ENCODE measurements at regions not wholly inside any gene's neighbourhood (a gene's known extent, or its start where the extent isn't known, plus 50 kb on each side); places are given as distances from the start of the nearest gene placed in this dataset.

DNA sequence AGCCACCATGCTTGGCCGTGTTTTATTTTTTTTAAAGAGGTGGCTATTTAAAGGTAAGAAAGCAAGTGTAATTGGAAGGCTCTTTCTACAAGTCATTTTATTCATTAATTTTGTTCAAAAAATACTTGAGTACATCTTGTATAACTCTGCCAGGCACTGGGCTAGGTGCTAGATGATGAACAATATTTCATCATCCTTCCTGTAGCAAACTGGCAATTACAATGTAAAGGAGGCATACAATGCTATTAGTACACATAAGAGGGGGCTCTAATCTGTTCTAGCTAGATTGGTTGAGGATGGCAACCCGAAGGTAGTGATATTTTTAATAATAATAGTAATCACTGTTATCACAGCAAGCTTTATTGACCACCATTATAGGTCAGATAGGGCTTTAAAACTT is 215.5 kb upstream of the KLF14 start:
- no peak for DNase-seq (ENCODE audit: low read depth)
- H3K4me3 ChIP-seq (ENCODE audit: control insufficient read depth, low read depth, low read length), result no peak overlapping the region
- TF ChIP-seq, protein P1, sequence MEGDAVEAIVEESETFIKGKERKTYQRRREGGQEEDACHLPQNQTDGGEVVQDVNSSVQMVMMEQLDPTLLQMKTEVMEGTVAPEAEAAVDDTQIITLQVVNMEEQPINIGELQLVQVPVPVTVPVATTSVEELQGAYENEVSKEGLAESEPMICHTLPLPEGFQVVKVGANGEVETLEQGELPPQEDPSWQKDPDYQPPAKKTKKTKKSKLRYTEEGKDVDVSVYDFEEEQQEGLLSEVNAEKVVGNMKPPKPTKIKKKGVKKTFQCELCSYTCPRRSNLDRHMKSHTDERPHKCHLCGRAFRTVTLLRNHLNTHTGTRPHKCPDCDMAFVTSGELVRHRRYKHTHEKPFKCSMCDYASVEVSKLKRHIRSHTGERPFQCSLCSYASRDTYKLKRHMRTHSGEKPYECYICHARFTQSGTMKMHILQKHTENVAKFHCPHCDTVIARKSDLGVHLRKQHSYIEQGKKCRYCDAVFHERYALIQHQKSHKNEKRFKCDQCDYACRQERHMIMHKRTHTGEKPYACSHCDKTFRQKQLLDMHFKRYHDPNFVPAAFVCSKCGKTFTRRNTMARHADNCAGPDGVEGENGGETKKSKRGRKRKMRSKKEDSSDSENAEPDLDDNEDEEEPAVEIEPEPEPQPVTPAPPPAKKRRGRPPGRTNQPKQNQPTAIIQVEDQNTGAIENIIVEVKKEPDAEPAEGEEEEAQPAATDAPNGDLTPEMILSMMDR (conservative IDR thresholded peaks at IDR 0.05; ENCODE audit: control insufficient read depth, insufficient read depth, low read depth, low read length), result no peak

DNA sequence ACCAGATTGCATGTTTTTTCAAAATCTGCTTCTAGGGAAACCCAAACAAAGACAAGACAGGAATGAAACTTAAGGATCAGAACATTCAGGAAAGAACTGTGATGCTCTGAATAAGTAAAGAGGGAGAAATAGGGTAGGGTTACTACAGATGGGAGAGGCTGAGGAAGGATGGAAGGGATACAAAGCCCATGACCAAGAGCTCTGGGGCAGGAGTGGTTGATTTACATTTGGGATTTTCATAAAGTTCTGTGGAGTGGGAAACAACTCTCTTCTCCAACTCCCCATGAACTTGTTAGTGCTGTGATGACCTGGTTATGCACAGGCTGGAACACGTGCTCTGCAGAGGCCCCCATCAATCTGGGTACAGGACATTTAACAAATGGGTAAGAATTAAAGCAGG is 216.0 kb upstream of the KLF14 start:
- no peak overlapping the region for H3K4me3 ChIP-seq (ENCODE audit: control insufficient read depth, low read depth, low read length)
- no peak for DNase-seq (ENCODE audit: low read depth)

DNA sequence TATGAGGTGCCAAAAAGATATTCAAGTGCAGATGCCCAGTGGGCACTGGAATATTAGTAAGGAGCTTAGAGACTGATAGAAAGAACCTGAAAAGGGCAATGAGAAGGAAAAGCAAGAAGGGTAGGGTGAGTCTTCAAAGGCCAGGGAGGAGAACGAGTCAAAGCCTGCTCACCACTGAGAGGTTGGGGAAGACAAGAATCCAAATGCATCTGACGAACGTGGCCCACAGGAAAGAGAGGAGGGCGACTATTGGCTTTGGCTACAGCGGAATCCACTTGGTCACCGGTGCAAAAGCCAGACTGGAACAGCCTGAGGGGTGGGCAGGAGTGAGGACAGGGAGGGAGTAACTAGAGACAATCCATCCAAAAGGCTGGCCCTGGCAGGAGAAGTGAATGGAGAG is 216.7 kb upstream of the KLF14 start:
- DNase-seq (ENCODE audit: low read depth), result no peak
- TF ChIP-seq, protein P1 (conservative IDR thresholded peaks at IDR 0.05; ENCODE audit: control insufficient read depth, insufficient read depth, low read depth, low read length), result no peak
- H3K4me3 ChIP-seq (ENCODE audit: control insufficient read depth, low read depth, low read length), result no peak overlapping the region

More for the DNA sequence above, 216.0 kb upstream of the KLF14 start:
- TF ChIP-seq, protein P1 (conservative IDR thresholded peaks at IDR 0.05; ENCODE audit: control insufficient read depth, insufficient read depth, low read depth, low read length), result no peak

- TF ChIP-seq, protein P1 (conservative IDR thresholded peaks at IDR 0.05; ENCODE audit: control insufficient read depth, insufficient read depth, low read depth, low read length), result no peak
- DNase-seq (ENCODE audit: low read depth), result no peak
- H3K4me3 ChIP-seq (ENCODE audit: control insufficient read depth, low read depth, low read length), result no peak overlapping the region
These were observed 217.4 kb upstream of the KLF14 start for GRCh38 chr7:130951303-130951975.

- no peak overlapping the region for H3K4me3 ChIP-seq (ENCODE audit: control insufficient read depth, low read depth, low read length)
- TF ChIP-seq, protein P1 (conservative IDR thresholded peaks at IDR 0.05; ENCODE audit: control insufficient read depth, insufficient read depth, low read depth, low read length), result no peak
- DNase-seq (ENCODE audit: low read depth), result no peak
These were observed 218.2 kb upstream of the KLF14 start for GRCh38 chr7:130951976-130952876.

GRCh38 chr7:130953196-130953595 is 219.2 kb upstream of the KLF14 start:
- DNase-seq (ENCODE audit: low read depth), result no peak
- TF ChIP-seq, protein P1 (conservative IDR thresholded peaks at IDR 0.05; ENCODE audit: control insufficient read depth, insufficient read depth, low read depth, low read length), result no peak
- H3K4me3 ChIP-seq (ENCODE audit: control insufficient read depth, low read depth, low read length), result no peak overlapping the region

Measured in fibroblast of mammary gland (primary cell).